Activated CD4-positive, alpha-beta T cell treated with anti-CD3 and anti-CD28 coated beads, Interleukin-2, amount 50 U/mL, for 1 hour (primary cell): ENCODE measurements at regions not wholly inside any gene's neighbourhood (a gene's known extent, or its start where the extent isn't known, plus 50 kb on each side); places are given as distances from the start of the nearest gene placed in this dataset.

Experiments
- DNase-seq: peaks from one replicate; pipeline ENCODE4 v3.0.0-alpha.2; 2020

DNA sequence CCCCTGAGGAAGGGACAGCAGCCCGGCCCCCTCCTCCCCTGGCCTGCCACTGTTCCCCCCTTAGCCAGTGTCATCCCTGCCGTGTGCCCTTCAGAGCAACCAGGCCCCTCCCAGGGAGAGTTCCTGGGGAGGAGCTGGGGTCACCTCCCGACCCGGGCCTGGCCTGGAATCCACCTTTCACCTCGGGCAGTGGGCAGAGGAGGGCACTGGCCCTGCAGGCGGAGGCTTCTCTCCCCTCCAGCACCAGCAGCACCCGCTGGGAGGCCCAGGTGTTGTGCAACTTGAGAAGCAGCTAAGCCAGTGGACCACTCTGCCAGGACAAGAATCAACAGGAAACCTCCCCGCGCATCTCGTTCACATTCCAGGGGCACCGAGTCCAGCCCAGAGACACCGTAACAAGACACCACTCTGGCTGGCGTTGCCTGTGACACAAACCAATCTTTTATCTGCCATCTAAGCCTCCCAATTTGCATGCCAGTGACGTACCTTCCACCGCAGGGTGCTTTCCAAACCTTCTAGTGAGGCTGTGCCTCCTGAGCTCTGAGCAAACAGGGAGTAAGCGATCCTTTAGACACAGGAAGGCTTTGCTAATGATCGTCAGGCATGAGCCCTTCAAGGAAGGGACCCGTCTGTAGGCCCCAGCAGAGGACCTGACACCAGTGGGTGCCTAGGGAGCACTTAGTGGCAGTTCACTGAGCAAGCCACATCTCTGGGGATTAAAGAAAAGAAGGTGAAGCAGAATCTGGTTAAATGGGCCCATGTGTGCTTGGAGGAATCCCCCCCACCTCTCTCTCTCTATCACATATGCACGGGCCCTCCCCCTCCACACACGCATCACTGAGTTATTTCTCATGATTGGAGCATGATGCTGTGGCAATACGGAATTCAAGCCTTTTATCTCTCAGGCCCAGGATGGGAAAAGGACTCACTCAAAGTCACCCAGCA lies 98.9 kb upstream of the TLE3 start:
- DNase-seq, result peak; percentile 26

DNA sequence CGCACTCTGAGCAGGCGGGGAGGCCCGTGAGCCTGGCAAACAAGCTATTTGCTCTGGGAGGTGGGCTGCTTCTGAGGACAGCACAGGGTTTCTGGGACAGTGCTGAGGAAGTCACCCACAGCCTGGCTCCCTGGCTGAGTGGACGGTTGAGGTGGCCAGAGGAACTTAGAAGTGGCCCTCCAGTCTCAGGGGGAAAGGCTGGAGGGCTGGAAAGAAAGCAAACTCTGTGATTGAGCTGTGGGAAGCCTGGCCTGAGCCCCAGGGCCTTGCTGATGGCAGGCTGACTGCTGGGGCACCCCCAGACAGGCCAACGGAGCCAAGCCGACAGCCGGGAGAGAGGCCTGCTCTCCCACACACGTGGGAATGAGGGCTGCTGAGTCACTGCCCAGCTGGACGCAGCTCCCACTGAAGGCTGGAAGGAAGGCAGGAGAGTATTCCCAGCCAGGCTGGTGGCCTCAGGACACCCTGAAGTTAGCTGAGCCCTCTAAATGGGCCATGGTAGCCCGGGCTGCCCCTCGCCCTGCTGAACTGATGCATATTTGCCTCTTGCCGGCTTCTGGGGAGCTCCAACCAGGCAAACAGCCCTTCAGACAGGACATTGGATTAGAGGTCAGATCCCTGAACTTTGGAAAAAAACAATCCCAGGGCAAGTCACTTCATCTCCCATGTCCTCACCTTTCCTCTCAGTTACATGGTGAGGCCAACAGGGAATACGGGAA lies 98.0 kb upstream of the TLE3 start:
- DNase-seq, result no peak

DNA sequence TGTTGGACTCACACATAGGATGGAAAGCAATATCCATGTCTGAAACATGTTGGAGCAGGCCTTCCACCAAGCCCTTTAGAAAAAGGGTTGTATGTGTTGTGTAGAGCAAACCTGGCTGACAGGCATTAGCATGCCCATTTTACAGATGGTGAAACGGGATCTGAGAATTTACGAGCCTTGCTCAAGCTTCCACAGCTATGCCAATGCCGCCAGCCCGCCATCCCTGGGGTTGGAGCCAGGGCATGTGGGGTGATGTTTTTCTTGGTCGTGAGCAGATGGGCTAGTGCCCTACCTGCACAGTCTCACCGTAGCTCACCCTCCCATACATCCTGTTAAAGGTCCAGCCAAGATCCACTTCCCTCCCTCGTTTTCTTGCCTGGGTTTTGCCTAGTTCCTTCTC lies 97.5 kb upstream of the TLE3 start:
- no peak for DNase-seq

DNA sequence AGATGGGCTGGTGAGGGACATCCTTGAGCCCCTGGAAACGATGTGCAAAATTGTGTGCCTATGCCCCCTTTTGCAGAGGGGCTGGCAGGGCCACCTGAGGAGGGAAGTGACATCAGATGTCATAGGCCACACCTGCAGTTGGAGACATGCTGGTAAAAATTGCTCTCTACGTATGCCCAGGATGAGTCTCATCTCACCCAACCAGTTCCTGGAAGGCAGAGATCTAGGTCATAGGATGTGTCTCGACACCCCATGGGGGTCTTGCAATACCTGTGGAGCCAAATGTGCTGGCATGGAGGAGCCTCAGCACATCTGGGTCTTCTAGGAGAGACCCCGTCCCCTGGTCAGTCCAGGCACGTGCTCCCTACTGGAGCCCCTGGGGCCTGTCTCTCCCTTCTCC lies 96.5 kb upstream of the TLE3 start:
- no peak for DNase-seq

DNA sequence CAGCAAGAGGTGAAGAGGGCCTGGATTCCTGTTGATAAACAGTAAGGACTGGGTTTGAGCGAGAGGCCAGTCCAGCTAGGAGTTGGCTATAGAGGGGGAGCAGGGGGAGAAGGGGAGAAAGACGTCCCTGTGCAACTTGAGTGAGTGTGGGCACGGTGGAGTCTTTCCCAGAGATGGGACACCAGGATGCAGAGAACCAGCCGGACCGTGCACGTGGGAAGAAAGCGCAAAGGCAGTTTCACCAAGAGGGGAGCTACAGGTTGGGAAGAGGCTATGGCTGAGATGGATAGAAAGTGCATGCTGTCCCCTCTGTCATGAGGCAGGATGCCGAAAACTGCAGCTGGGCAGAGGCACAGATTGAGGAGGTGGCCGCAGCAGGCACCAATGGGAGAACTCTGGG lies 96.0 kb upstream of the TLE3 start:
- no peak for DNase-seq

DNA sequence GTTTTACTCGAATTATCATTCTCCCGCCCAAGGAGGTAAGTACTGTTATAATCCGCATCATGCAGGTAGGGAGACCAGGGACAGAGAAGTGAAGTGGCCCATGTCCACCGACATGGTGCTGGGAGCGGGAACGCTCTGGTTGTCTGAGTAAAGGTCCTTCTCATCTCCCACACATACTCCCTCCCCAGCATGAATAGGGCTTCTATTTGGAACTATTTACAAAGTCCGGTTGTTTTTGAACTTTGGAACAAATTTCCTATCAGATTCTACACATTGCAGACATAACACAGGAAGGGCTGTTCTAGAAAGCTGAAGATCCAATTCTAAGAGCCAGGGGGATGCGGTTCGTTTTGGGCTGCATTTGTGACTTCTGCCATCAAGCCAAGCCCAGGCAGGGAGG lies 94.8 kb upstream of the TLE3 start:
- DNase-seq, result no peak

DNA sequence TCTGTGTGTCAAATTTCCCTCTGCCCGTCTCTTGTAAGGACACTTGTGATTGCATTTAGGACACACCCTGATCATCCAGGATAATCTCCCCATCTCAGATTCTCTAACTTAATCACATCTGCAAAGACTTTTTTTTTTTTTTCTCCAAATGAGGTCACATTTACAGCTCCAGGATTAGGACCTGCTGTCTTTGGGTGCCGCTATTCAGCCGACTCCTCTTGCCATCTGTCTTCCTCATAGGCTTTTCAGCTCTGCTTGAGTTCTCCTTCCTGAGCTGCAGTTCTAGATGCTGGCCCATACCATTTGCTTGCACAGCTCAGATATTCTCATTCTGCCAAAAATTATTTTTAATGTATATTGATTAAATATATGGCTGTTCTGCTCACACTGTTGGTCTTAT lies 94.3 kb upstream of the TLE3 start:
- no peak for DNase-seq

DNA sequence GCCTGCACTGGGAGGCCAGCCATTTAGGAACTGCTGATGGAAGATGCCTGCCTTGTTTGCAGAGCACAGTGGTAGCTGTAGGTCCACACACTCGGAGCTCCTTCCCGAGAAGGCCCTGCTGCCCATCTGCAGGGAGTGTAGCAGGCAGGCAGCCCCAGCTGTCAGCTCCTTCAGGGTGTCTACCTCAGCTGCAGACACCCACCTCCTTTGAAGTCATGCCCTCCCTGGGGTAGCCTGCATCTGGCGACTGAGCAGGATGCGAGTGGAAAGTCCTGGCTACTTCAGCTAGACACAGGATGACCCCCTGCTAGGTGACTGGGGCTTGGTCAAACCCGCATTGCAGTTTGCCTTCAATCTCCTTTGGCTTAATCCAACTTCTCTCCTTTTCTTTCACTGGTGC lies 93.2 kb upstream of the TLE3 start:
- DNase-seq, result no peak

DNA sequence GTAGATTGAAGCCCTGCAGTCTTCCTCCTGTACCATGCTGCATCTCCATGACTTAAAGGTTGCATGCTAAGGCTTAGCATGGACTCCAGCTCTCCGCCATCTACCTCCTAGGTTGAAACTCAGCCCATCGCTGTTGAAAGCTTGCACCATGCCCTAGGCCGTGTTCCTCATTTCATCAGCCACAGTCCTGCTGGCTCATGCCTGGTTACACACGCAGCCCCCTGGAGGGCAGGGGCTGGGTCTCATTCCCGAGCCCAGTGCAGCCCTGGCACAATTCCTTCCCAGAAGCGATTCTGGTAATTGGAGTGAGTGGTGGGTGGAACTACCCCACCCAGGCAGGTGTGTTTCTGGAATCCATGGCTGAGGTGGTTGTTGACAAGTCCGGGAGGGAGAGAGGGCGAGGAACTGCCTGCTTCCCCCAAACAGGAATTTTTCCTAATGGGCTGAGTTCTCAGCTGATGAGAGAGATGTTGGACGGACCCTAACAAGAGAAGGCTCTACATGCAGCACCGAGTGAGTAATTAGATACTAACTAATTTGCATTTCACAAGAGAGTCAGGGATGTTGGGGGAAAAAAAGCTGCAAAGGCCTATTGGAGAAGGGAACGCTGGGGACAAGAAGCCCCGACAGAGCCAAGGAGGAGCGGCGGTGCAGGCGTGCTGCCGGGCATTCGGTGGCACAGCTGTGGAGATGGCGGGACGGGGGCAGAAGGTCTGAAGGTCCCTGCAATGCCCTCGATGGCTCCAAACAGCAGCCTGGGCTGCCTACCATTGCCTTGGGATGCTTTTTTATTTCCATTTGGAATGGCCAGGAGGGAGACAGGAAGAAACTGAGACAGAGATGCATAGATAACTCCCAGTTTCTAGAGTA lies 92.3 kb upstream of the TLE3 start:
- DNase-seq, result no peak

DNA sequence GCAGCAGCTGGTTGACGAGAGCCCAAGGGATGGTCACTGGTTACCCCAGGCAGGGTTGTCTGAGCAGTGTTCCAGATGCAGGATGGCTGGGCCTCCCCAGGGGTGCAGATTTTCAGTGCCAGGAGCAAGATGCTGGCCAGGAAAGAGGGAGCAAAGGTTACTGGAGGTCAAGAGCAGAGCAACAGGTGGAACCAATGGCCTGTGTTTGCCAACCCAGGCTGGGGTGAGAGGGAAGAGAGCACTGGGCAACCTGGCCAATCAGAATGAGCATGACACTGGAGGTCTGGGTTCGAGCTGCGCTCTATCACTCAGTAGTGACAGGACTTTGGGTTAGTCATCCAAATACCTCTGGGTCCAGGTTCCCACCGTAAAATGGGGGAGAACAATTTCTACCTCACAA lies 90.6 kb upstream of the TLE3 start:
- DNase-seq, result no peak

DNA sequence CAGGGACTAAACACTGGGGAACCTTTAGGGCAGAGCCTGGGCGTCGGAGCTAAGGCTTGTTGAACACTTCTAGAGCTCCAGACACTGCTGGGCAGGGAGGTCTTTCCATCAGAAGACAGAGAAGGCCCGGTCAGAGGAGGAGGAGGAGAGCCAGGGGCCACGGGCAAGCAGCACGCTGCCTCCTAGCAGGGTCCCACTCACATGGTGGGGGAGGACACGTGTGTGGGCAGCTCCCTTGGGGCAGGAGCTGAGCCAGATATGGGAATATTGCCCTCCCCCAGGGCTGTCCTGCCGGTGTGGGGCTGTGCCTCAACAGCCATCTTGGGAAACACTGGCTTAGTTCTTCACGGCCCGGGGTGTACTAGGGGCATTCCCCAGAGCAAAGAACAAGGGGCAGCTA lies 89.6 kb upstream of the TLE3 start:
- no peak for DNase-seq

DNA sequence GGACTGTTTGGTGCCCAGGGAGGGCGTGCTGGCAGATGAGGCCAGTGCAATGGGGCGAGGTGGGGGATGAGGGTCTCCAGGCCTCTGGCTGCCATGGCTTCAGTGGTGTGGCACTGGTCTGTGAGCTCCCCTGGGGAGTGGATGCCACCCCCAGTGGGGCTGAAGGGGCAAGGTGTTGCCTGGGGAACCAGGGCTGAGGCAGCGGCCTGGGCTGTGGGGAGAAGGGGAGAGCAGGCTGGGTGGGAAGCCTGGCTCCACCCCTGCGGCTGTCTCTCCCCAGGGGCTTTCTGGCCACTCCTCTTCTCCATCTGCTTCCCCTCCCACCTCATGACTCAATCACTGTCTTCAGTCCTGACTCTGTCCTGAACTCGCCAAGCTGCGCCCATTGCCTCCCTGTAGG lies 88.4 kb upstream of the TLE3 start:
- DNase-seq, result no peak

DNA sequence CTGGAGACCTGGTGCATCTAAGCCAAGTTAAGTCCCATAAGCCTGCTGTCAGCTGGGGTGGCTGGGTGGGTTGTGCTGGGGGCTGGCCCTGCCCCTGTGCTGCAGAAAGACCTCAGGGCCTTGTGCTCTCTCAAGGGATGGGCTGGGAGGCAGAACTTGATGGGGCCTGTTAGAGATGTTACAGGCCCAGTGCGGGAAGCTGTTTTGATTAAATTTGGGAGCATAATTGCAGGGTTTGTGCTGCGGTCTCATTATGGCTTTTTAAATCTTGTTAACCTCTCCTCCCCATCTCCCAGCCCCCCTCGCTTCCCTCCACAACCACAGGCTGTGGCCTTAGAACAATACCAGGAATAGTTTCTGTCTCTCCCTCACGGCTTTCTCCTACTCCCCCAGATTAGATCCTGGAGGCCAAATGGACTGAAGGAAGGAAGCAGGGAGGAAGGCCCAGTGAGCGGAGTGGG lies 87.6 kb upstream of the TLE3 start:
- no peak for DNase-seq

DNA sequence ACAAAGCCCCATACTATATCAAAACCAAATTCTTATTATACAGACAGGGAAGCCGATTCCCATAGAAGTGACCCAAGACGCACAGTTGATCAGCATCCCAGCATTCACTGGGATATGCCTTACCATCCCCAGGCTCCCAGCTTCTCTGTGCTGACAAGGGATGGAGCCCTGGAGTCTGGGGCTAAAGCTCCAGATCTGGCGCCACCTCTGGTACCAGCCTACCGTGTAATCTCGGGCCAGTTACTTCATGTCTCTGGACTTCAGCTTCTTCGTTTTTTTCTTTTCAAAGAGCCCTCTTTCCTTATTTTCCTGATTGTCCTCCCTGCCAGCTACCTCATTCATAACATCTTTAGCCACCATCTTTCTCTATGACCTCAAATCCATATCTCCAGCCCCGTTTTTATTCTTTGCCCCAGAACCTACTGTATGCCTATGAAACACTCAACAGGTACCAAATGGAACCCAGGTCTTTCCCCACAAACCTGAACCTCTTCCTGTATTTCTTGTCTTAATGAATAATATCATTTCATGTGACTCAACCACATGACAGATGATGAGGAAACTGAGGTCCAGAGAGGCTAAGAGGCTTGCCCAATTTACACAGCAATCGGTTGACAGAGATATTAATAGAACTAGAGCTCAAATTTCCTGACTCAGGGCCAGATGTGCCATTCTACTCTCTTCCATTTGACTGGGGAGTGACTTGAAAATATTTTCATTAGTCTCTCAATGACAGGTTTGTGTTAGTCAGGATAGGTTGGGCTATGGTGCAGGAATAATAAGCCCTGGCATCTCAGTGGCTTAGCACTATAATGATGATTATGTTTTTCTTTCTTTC lies 85.4 kb upstream of the TLE3 start:
- no peak for DNase-seq

DNA sequence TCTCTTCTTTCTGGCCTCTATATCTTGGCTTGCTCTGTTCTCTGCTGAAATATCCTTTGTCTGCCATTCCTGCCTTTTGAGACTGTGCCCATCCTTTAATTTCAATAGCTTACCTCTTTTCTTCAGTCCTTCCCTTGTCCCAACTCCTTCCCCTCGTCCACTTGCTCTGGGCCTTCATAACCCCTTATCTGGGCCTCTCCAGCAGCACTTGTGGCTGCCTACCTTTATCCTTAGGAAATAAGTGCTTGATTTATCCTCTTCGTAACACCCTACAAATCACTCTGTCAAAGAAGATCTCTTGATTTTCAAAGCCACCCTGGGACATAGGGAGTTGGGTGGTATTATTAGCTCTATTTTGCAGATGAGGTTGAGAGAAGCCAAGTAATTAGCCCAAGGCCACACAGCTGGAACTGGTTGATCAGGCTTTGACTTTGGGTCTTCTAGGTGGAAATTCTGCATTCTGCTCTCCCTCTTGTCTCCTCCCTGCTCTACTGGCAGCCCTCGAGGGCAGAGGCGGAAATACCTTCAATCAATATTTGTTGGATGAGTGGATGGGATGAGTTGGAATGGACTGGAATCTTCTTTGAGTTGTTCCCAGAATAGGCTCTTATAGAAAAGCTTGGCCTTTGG lies 84.0 kb upstream of the TLE3 start:
- no peak for DNase-seq

DNA sequence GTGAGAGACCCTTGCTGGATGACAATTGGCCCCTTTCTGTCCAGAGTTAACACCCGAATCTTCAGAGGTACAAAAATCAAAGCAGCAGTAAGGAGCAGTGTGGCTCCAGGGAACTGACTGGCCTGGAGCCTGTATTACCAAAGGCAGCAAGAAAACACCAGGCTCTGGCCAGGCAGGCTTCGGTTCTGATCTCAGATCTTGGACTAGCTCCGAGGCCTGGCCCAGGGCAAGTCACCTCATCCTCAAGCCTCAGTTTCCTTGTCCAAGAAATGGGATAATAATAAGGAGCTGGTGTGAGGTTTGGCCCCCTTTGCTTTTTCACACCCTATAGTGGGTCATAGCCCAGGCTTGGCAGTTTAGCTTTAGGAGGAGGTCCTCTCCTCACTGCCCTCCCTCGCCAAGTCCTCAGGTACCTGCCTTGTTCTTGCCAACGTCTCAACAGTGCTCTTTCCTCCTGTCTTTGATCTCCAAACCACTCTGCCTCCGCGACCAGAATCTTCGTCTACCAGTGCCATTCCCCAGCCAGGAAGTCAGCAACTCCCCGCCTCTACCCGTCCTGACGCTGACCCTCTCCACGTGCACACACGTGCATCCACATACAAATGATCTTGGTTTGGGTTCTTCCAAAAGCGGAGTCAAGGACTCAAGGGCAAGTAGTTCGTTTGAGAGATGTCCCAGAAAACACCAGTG lies 82.6 kb upstream of the TLE3 start:
- no peak for DNase-seq

DNA sequence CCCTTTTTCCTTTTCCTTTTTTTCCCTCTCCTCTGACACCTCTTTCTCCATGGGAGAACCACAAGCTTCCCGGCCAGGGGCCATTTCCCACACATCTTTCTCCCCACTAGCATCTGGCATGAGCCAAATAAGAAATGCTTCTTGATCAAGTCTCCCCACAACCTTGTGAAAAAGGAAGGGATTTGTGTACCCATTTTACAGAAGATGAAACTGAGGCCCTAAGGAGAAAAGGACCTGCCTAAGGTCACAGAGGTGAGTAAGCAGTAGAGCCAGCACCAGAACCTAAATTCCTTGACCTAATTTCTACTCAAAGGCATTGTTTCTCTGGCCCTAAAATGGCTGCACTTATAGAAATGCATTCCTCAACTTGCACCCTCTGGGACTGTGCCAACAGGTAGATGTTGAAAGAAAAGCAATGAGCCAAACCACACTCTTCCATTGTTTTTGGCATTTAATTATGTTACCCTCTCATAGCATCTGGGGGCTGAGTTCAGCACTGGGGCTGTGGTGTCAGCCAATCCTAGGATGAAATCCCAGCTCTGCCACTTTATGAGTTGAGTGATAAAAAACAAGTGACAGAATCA lies 81.7 kb upstream of the TLE3 start:
- DNase-seq, result no peak

DNA sequence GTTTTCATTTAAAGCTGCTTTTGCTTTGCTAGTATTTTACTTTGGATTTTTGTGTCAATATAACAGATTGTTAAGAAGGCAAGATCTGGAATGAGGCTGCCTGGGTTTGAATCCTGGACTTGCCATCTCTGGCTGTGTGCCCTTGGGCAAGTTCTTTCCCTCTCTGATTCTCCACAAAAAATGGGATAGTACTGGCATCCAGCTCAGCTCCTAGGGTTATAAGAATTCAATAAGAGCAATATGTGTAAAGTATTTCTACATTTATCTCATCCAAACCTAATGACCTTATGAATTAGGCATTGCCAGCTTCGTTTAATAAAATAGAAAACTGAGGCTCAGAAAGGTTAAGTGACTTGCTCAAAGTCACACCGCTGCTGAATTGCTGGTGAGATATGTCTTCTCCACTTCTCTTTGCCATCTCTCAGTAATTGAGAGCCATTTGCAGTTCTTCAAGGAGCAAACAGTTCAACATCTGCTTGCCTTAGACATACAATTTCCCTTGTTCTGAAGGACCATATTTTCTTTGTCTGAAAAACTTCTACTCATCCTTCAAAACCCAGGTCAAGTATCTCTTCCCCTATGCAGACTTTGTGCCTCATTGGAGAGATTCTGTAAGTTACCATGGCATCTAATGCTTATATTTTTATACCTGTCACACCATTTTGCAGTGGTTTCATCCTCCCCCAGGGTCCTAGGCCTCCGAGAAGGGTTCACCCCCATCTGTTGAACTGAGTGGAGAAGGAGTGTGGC lies 80.8 kb upstream of the TLE3 start:
- no peak for DNase-seq

DNA sequence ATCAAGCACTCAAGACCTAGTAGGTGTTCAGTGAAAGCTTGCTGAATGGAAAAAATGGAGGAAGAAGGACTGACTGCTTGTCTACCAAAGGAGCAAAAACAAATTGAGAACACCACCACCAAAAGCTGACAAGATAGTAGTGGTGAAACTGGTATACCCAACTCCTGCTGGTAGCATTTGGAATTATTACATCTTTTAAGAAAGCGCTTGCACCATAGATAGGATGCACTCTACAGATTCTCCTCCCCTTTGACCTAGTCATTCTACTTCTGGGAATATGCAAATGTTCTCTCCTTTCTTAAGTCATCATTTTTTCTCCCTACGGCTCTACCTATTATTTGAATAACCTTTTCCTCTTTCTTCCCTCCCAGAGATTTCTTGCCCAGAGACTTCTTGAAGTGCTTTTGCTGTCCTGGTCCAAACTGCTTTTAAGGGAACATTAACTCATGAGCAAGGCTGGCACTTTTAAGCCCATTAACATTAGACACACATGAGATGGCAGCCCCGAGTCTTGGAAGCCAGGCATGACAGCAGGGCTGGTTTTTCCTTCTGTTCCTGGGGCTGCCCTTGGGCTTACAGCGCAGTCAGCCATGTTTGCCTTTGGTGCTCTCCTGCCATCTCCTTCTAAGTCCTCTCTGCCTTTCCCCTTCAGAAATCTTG lies 75.0 kb upstream of the TLE3 start:
- DNase-seq, result no peak

DNA sequence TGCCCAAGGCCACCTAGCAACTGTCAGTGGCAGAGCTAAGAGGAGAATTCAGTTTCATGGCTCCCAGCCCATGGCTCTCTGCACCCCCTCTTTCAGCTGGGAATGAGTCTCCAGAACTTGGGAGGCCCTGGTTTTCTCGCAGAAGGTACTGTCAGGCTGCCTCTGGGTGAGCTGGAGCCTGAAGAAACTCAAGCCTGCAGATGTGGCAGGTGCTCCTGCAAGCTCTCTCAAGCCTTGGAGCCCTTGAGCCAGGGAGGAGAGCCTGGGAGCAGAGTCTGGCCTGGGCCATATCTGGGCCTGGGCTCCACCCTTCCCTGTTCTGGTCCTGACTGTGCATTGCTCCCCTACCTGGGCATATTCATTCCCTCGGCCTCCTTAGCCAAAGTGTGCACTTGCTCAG lies 74.4 kb upstream of the TLE3 start:
- DNase-seq, result no peak
